NCI-H146 treated with DMSO at 0.1 percent for 48 hours (cell line): ENCODE measurements at regions not wholly inside any gene's neighbourhood (a gene's known extent, or its start where the extent isn't known, plus 50 kb on each side); places are given as distances from the start of the nearest gene placed in this dataset.

Experiments
- DNase-seq: peaks from one replicate; lab custom pipeline; 2025; ENCODE audit not compliant: unreplicated experiment; lab: John Stamatoyannopoulos, UW

GRCh38 chr5:152337484-152337883, 67.6 kb downstream of the NMUR2 start:
- DNase-seq, result no peak

DNA sequence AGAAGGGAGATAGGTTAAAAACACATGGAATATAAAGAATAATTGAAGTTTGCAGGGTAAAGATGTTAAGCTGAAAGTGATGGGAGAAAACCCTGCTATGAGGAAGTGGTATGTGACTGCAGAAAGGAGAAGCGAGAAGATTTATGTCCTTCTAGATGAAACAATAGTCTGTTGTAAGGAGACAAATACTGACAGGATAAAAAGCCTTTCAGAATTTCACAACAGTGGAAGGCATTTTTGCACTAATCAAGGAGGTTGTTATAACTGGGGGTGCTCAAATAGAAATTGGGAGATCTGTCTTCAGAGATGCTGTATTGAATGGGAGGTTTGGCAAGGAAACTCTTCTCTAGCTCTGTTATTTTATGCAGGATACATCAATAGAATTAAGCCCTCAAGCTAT, 69.6 kb downstream of the NMUR2 start:
- no peak for DNase-seq

DNA sequence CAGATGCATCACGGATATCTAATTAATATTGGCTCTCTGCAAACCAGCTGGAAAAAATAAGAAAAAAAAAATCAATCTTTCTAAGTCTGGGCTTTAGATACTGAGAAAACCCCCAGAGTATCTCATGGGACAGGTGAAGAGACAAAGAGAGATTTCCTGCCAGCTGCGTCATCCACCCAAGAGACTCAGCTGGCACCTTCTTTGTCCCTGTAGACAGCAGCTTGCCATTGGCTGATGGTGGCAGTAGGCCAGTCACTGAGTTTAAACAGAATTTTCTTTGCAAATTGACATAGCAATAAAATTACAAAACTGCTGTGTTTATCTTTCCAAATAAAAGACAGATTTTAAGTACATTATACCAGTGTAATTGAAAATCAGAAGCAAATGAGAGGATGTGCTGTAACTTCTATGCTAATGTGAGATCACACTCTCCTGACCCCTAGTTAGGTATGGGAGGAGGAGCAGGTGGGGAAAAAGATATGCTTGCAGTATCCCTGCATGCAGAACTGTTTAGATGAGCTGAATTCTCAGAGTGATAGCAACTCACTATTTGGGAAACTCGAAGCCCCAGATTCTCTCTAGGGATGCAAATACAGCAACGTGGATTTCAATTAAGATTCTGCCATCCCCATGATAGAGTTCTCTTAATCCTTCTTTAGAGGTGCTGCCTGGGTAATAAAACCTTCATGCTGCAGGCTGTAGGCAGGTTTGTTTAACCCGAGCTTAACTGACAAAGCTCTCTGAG, 72.2 kb downstream of the NMUR2 start:
- DNase-seq, result peak; percentile 76

DNA sequence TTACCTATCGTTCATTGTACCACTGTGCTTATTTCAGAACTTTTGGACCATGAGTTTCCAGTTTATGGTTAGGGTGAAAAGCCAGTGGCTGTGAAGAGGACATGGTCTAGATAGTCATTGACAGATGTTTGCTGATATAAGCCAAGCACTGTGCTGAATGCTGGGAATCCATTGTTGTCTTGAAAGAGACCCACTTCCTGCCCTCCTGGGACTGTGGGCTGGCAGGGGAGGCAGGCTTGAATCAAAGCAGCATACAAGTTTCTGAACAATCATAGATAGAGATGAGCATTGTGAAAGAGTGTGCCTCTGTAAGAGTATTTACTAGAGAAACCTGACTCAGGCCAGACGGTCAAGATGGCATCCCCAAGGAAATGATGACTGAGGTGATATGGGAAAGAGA, 73.4 kb downstream of the NMUR2 start:
- DNase-seq, result no peak

DNA sequence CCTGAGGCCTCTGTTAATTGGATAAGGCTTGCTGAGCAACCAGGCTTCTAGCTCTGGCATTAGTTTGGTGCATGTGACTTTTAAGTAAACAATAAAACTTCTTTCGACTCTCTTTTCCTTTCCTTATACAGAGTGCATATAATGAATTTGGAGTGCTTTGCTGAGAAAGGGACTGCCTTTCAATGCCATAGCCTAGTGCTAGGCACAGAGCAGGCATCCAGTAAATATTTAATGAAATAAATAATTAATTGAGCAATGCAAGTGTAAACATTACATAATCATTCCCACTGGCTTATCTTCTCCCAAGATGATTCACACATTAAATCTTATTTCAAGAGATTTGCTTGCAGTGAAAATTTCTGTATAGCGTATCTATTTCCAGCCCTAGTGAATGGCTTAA, 74.1 kb downstream of the NMUR2 start:
- DNase-seq, result no peak

DNA sequence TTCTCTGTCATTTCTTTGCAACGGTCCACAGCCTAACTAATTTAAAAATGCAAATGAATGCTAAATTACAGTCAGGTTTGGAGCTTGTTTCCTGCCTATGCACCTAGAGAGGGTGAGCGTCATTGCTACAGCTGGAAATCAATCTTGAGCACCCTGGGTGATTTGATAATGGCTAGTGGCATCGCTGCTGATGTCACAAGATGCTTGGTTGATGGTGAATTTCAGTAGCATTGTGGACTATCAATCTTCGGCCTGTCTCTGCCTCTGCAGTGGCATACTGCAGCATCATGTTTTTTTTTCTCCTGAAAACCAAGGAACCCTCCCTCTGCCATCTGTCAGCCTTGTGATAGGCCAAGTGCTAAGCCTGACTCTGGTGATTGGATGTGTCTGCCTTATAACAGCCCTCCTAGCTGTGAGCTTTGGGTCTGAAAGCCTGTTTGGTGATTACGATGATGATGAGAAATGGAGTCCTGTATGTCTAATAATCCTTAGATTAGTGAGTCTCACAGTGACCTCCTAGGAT, 75.3 kb downstream of the NMUR2 start:
- DNase-seq, result no peak

DNA sequence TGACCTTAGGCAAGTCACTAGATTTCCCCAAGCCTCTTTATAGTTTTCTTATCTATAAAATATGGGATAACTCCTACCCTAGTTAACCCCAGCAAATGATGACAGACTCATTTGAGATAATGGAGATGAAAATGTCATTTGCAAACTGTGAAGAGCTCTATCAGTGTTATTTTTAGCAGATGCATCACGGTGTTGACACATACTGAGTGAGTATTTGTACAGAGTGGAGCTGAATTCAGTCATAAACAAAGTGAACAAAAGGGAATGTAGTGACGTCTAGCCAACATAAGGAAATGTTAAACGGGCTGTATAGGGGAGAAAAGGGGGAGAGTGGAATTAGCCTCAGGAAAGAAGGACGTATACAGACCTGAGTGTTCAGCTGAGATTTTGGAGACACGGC, 75.9 kb downstream of the NMUR2 start:
- DNase-seq, result peak; percentile 54

DNA sequence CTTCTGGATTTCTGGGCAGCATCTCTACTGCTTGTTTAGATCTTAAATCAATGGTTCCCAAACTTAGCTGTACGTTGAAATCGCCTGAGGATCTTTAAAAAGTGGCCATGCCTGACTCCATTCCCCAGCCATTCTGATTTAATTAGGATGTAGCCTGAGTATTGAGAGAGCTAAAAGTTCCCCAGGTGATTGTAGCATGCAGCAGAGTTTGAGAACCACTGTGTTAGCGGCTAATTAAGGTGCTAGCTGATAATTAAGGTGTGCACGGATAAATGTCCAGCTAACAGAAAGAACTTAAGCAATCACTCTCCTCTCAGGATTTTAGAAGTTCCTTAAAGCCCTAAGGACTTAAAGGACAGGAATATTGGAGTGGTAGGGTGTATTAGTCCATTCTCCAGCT, 89.1 kb downstream of the NMUR2 start:
- DNase-seq, result no peak

DNA sequence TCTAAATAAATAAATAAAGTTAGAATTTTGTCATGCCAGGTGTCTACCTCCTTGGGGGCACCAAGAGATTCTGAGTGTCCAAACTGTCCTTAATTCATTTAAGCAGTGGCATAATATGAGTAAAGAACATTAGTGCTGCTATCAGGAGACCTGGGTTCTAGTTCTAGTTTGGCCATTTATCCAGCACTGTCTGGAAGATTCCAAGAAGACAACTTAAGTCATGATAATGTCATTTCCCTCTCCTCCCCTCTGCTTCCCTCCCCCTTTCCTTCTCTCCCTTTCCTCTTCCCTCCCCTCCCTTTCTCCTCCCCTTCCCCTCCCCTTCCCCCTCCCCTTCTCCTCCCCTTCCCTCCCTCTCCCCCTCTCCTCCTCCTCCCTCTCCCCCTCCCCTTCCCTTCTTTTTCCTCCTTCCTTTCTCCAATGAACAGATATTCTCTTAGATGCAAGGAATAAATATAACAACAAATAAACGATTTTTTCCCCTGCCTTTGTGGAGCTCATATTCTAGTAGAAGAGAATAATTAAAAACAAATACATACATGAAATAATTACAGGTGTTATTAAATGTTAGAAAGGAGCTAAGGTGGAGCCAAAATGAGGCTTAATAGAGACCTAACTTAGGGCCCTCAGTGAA, 90.8 kb downstream of the NMUR2 start:
- no peak for DNase-seq

DNA sequence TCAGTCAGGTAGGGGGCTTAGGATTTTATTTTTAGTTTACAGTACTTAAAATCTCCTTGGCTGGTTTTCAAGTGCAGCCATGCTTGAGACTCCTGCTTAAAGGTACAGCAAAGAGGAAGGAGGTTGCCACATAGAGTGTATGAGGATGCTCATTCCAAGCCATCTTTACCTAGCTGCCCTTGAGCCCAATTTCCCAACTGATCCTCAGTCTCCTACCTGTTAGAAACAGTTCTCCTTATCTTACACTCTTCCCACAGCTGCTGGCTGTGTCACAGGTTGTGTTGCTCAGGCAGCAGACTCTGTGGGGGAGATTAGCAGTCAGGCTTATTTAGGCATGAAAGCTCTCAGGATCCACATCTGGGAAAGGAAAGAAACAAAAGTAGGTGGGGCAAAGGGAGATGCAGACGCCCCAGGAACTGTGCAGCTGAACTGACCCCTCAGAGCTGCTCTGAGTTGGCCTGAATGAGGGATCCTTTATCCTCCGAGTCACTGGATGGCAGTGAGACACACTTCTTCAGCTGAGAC, 95.1 kb downstream of the NMUR2 start:
- no peak for DNase-seq

DNA sequence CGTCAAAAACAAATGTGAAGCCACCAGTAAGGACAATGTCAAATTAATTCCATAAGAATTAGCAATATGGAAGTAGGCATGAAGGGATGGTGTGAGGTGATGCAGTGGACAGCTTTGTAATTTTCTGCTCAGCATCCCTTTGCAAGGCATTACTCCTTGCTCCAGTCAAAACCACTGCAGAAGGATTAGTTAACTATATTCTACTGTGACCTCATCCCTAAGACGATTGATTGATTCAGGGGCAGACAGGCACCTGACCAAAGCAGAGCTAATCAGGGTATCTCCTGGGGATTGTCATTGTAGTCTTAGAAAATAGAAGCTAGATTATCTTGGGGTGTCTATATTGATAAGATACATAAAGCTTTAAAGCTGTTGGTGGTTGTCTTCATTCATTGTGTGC, 98.7 kb downstream of the NMUR2 start:
- DNase-seq, result no peak

- no peak for DNase-seq
Observed at GRCh38 chr5:152305525-152305924, 99.6 kb downstream of the NMUR2 start.

DNA sequence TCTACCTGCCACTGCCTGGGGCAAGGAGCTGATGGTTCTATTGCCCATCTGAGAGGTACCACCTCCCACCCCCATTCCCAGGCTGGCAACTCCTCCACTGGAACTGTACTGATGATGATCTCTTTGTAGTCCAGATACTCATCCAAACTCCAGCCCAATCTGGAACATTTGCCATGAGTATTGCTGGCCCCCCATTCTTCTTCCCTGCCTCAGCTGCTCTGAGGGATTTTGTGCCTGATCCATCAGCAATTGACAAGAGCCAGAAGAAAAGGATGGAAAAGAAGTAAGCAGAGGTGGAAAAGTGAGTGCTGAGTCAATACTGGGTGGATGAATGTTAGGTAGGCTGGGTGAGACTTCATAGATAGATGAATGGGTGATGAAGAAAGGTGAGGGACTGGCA, 101.2 kb downstream of the NMUR2 start:
- DNase-seq, result no peak

DNA sequence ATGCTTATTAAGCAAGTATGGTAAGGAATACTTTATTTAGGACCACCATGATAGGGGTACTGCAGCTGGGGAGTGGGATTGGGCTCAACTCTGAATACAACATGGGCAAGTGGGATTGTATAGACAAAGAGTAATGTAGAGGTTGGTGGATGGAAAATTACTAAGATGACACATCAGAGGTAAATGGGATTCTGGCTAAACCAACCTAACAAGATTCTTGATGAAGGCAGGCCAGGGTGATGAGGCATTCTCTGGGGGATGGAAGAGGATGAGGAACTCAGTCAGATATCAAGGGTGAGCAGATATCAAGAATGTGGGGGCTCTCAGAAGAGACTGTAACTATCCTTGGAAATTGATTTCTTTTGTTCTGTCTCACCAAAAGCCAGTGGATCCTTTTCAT, 107.2 kb downstream of the NMUR2 start:
- no peak for DNase-seq

GRCh38 chr5:152293189-152293588, 111.9 kb downstream of the NMUR2 start:
- no peak for DNase-seq

DNA sequence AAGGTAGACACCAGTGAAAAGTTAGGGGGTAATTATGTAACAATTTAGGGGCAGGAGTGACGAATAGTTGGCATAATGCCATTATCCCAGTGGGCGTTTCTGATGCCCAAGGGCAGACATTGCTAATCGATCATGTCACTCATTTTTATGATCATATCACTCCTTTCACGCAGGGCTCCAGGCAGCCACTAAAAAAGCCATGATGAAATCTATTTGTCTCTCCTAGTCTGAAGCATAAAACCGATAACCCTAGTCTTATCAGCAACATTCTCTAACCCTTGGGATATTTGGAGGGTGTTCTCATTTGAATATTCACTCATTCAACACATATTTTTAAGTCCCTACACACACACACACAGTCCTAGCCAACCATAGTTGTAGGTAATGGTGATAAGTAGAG, 114.9 kb downstream of the NMUR2 start:
- no peak for DNase-seq

GRCh38 chr5:152288917-152289595, 116.0 kb downstream of the NMUR2 start:
- peak; percentile 7 for DNase-seq

DNA sequence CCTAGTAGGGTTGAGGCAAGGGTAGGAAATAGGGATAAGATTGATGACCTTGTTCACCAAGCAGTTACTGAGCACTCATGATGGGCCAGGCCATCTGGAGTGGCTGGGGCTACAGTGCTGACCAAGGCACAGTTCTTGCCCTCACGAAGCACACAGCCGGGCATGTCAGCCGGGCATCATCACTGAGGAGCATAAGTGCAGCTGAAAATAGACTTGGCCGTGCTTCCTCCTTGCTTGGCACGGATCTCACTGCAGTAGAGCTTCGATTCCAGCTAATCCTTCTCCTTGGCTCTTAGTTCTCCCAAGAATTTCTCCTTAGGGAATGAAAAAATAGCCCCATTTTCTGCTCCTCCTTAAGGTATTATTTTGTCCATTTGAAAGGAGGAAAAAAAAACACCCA, 116.6 kb downstream of the NMUR2 start:
- DNase-seq, result no peak

GRCh38 chr5:152285764-152286163, 119.3 kb downstream of the NMUR2 start:
- no peak for DNase-seq

DNA sequence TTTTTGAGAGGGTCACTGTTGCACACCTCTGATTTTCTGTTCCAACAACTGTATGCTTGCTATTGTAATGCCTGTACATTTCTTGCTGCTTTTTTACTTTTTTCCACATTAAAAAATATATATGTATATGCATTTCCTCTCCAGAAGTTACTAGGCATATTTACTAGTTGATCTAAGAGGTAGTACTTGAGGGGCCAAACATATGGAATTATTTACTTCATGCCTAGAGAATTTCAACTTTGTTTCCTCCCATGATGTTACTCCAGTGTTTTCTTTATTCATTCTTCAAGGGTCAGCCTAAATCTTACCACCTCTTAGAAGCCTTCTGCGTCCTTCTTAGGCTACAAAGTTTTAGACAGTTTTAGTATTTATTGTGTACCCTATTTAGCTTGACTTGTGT, 122.7 kb downstream of the NMUR2 start:
- no peak for DNase-seq

GRCh38 chr5:152277936-152278335, 127.1 kb downstream of the NMUR2 start:
- no peak for DNase-seq

DNA sequence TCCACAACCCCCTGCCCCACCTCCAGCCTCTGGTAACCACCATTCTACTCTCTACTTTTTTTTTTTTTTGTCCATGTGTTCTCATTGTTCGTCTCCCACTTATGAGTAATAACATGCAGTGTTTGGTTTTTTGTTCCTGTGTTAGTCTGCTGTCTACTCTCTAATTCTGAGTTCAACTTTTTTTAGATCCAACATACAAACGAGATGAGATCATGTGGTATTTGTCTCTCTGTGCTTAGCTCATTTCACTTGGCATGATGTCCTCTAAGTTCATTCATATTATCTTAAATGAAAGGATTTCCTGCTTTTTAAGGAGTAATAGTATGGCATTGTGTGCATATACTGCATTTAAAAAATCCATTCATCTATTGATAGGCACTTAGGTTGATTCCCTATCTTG, 130.9 kb downstream of the NMUR2 start:
- no peak for DNase-seq
